Activated CD4-positive, CD25-positive, alpha-beta regulatory T cell treated with anti-CD3 and anti-CD28 coated beads, Interleukin-2, amount 50 U/mL, for 16 hours (primary cell): ENCODE measurements at regions not wholly inside any gene's neighbourhood (a gene's known extent, or its start where the extent isn't known, plus 50 kb on each side); places are given as distances from the start of the nearest gene placed in this dataset.

Experiments
- DNase-seq: peaks from one replicate; pipeline ENCODE4 v3.0.0-alpha.2; 2020; ENCODE audit warnings: low read depth, low spot score

DNA sequence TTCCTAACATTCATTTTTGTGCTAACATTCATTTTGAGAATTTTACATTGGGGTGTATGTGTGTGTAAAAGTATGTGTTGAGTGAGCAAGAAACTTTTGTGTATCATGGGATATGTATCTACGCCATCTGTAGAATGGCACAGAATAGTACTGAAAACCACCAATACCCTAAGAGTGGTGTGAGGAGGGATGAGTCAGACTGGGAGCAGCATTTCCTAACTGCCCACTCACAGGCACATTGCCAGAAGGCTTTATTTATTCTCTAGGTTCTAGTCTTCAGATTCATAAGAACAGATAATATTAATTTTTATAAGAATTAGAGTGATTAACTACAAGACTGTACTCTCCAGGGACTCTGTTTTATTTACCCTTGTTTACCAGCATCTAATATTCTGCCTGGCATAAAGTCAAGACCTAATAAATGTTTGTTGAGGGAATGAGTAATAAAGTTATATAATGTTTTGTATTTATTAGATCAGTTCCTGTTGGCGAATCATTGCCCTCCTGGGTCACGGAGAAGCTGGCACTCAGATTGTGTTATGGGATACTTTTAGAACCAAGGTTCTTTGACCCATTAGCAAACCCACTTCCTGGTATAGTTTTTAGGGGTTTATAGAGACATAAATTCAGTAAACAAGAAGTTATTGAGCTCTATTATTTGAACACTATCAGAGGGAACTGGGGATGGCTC lies 159.1 kb upstream of the PPP2R2B start:
- DNase-seq = no peak

DNA sequence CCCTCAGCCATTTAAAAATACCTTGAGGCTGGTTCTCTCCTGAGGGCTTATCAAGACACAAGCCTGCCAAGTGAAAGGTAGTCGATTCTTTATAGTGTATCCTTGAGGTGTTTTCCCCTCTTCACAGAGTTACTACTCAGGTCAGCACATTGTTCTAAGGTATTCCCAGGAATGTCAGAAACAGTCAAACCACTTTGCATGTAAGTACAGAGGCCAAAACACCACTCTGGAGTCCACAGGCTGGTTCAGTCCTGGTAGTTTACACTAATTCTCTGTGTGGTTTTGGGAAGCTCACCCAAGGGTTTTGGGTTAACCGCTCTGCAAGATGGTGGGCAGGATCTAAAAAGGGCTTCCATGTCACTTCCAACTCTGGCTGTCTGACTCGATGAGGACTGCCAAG lies 162.3 kb upstream of the PPP2R2B start:
- no peak for DNase-seq

DNA sequence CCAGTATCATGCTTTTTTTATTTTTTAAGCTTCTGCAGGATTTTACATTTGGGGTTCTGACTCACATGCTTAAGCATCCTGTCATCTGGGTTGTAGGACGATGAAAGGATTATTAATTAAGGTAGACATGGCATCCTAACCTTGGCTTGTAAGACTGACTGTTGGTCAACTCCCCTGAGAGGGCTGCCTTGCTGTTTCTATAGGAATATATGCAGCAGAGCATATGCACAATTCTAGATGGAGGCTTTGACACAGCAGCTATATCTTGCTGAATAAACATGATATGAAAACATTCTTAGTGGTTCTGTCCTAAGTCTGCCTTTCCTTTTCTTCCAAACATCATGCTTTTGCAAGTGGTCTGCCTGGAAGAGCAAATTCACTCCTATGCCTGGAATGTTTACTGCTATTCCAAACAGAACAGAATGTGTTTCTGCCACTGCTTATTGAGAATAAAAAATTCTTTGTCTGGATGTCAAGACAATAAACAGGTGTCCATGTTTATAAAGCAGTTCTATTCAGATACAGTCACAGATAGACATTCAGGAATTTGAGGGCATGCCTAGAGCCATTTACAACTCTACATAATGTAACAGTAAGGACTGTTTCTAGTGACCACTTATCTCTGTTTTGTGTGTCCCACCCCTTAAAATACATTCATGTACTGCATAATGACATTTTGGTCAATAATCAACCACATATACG lies 166.2 kb upstream of the PPP2R2B start:
- no peak for DNase-seq

DNA sequence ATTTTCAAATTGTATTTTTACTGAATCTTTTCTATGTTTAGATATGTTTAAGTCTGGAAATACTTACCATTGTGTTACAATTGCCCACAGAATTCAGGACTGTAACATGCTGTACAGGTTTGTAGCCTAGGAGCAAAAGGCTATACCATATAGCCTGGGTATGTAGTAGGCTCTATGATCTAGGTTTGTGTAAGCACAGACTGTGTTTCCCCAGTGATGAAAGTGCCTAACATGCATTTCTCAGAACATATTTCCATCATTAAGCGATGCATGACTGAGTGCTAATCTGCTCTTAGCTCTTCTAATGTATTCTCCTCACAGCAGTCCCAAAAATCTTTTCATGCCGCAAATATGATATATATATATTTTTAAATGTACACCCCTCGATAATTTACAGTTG lies 166.7 kb upstream of the PPP2R2B start:
- DNase-seq = no peak

DNA sequence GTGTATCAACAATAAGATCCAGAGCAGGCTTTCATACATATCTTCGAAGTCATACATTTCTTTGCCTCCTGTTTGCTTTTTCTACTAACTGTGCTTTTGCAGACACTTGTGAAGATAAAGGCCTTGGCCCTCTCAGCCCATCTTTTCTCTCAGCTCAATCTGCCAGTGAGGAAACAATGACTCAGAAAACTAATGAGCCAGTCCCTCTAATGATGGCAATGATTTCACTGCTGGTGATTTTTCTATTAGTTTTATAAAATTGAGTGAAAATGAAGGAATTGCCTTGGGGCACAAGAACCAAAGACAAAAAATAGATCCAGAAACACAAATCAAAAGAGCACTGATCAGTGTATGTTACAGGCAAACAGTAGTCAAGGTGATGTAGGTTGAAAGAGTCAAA lies 167.7 kb upstream of the PPP2R2B start:
- no peak for DNase-seq

DNA sequence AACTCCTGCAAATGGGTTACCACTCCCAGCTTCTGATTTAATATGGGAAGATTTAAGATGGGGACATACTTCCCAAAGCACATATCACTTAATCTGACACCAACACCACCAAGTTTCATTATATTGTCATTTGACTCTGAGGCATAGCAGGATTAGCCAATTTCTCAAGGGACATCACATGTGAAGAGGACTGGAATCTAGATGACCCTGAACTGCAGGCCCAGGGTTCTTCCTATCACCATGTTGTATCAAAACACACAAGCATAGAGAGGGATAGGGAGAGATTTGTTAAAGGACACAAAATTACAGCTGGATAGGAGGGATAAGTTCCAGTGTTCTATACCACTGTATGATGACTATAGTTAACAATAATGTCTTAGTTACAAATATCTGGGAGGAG lies 168.3 kb upstream of the PPP2R2B start:
- DNase-seq = no peak

DNA sequence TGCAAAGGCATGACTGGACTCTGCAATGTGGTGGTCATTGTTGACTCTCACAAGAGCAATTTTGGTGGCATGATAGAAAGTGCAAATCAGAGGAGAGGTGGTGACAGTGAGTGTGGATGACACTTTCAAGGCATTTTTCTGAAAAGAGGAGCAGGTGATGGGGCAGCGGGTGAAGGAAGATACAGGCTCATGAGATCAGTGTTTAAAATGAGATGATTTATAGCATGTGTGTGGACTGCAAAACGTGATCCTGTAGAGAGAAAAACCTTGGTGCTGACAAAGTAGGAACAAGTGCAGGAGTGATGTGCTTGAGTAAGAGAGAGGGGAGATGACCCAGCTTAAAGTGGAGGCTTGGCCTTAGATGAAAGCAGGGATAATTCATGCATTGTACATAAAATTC lies 171.2 kb upstream of the PPP2R2B start:
- no peak for DNase-seq

DNA sequence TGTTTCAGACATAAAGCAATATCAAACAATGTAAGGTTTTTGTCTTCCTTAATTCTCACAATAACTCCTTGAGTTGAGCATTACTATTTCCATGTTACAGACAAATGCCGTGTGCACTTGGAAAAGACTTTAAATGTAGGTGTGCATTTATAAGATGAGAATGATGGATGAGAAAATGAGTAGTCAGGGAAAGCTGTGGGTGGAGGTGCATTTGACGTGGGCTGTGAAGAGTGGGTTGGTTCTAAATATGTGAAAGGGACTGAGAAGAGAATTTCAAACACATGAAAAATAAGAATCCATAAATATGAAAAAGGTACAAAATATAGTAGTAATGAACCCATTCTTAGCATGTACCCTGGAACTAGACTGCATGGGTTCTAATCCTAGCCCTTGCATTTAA lies 171.6 kb upstream of the PPP2R2B start:
- DNase-seq = no peak

DNA sequence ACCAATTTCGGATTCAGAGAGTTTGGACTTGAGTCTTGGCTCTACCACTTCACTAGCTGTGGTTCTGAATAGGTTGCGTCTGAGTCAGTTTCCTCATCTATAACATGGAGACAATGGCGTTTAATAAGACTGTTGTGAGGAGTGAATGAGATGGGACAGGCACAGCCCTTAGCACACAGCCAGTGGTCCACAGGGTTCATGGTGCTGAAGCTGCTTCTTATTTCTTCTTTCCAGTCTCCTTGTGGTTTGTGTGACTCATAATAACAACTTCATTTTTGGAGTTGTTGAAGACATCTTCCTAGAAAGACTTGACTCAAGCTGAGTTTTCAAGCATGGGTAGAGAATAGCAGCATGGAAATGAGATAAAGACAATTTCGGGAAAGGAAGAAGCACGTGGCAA lies 172.6 kb upstream of the PPP2R2B start:
- DNase-seq = no peak

DNA sequence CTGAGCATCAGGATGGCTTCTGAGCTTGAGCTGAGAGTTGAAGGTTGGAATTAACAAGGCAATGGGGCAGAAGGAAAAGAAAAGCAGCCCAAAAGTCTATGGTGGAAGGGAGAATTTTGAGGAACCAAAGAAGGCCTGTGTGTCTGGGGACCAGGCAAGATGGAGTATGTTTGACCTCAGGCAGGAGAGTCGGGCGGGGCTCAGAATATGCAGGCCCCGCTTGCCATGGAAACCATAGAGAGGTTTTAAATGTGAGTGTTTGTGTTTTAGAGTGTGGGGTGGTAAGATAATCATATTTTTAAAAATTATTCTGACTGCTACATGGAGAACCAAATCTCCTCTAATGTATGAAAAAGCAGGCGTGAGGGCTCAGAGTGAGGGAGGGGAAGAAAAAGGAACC lies 174.0 kb upstream of the PPP2R2B start:
- DNase-seq = no peak

DNA sequence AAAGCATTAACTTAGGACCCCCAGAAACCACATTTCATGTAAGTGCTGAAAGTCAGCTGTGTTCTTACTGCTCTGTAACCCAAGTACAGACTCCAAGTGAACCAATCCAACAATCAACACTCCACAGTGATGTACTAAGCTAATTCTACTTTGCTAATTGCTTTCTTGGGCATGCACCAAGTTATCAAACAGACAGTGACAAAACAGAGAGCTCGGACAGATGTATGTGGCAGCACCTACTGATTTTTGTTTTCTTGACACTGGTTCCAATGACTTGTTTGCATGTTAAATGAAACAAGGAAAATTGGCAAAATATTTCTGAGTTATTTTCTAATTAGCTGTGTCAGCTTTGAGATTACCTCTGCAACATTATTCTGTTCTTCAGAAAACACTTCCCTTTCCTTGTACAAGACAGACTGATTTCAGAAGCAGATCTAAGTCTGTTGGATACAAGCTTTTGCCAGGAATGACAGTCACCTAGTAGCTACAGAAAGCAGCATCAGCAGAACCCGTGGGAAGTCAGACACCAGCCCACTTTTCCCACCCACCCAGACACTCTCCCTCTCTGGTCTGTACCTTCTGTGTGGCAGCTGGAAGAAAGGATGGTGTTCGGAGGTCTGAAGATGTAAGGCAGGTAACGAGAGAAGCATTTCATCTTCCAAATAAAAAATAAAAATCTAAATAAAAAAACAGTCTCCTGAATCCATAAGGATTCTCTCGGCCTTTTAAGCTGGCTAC lies 176.7 kb upstream of the PPP2R2B start:
- DNase-seq = no peak

DNA sequence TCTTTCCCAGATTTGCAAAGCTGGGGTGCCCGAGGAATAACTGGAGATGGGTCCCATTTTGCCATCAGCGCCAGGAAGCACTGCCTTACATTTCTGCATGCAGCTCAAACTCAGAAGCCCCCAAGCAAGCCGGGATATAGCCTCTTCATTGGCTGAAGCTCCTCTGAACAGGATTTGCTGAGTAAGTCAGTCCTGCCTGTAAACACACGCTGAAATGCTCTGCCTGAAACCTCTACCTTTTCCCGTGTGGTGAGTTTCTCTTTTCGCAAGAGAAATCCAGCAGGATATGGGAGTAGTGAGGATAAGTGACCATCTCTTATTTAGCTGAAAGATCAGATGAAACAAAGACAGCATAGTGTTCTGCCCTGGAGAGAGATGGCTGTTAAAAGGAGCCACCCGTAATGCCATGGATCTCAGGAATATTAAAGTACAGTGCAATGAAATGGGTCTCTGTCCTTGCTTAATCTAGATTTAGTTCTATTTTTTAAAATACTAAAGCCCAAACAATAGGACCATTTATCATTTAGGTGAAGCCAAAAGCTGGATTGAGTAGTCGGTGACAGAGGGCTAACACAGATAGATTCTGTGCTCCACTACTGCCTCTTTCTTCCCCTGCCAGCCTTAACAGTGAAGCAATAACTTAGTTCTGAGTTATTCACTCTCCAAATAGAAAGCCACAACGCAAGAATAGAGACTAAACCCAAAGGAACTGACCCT lies 177.5 kb upstream of the PPP2R2B start:
- DNase-seq = no peak

DNA sequence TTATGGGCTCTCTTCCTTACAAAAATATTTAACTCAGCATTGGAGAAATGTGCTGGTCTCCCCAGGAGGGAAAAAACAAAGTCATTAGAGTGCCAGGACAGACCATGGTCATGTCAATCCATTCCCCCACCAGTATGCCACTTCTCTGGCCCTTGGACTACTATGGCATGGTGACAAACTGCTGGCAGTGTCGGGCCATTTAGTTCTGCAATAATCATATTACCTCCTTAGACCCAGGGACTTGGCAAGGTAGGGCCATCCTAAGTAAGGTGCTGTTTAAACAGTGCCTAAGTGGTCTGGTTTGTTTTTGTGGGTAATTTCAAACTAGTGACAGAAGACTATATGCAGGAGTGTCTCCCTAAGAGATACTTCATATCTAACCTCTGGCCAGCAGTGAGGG lies 177.8 kb upstream of the STK32A start:
- DNase-seq = no peak

DNA sequence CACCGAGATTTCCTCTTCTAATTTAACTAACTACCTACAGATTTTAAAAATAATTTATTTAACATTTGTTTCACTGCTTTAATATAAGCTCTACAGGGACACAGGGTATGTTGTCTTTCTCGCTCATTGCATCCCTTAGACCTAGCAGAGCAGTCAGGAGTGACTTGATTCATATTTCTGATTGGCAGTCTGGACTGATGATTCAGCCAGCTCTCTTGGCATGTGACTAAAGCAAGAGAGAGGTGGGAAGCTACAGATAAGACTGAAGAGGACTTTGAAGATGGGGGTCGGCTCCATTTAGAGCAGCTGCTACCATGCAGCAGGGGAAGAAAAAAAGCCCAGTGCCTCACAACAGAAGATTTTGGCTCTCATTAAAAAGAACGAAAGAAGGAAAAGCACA lies 173.4 kb upstream of the STK32A start:
- DNase-seq = no peak

DNA sequence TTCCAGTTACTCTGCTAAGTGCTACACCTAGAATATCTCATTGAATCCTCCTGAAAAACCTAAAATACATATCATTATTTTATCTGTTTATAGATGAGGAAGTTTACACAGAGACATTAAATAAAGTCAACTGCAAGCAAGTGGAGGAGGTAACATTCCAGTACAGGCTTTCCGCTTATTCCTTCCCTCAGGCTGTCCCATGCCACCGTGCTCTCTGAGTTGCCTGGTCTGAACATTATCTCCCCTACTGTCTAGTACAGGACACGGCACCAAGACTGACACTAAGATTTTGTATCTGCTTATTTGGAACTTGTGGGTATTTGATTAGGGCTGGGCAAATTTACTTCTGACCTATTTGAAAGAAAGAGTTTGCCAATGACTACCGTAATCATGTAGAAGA lies 172.4 kb upstream of the STK32A start:
- DNase-seq = no peak

DNA sequence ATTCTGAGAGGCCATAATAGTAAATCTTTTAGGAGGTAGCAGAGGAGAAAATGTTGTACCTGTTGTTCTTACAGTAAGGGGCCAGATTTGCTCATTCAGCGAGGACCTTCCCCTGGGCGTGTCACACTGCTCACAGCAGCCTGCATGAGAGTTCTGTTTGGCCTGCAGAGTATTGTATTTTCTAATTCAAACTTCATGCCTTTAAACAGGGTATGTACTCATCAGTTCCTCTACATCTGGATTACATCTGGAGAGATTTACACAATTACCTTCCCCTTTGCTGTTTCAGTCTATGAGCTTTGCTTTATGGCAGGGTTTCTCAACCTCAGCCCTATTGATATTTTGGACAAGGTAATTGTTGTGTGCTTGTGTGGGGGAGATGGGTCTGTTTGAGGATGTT lies 170.9 kb upstream of the STK32A start:
- no peak for DNase-seq

DNA sequence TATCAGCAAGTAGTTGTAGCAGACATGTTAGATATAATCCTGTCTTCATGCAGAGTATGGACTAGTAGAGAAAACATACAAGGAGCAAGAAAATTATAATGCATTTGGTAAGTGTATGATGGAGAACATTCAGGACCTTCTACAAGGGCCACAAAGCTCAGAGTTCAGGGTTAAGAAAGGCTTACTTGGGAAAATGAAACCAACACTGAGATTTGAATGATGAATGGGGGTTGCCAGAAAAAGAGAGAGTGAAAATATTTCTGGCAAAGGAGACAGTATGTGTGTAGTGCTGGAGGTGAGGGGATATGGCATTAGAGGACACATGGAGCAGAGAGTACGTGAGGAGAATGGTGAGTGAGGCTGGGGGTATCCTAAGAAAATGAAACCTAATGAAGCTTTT lies 169.8 kb upstream of the STK32A start:
- no peak for DNase-seq

DNA sequence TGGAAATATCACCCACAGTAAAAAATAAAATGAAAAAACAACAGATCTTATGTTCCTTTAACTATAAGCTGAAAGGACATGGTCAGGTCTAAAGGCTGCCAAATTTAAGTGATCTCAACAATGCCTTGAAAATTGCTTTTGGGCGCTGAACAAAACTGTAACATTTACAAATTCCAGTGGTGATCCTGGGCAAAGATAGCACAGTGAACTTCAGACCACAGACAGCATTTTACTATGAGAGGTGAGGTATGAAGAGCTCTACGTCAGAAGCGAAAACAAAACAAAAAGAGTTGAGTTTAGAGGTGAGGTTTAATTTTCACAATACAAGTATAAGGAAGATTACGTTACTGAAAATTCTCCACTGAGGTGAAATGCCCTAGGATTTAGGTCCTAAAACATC lies 165.8 kb upstream of the STK32A start:
- no peak for DNase-seq

DNA sequence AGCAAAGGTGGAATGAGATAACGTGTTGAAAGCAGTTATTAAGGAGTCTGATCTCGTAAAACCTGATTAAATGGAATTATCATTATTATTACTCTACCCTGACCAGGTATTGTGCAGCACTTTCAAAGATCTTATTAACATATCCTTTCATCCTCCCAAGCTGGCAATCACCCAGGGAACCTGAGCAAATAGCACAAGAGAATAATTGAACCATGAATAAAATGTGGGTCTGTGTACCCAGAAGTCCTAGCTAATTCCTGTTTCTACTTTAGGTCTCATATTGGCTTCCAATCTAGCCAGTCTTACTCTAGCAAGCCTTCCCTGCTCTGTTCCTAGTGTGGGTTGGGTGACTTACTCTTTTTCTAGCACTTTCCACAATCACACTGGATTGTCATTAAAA lies 162.2 kb upstream of the STK32A start:
- no peak for DNase-seq

DNA sequence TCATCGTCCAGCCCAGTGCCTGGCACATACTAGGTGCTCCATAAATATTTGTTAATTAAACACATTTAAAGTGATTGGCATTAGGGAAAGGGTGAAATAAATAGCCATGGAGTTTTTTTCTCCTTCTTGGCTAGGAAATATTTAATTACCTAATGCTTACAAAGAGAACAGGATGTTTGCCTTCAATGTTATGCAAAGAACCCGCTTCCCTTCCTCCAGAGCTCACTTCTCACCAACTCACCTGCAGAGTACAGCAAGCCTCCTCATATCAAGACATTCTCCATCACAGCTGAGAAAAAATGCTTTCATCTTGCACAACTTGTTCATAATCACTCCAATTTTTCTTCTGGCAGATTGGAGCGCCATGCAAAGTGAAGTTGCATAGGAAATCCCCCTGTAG lies 161.7 kb upstream of the STK32A start:
- no peak for DNase-seq

DNA sequence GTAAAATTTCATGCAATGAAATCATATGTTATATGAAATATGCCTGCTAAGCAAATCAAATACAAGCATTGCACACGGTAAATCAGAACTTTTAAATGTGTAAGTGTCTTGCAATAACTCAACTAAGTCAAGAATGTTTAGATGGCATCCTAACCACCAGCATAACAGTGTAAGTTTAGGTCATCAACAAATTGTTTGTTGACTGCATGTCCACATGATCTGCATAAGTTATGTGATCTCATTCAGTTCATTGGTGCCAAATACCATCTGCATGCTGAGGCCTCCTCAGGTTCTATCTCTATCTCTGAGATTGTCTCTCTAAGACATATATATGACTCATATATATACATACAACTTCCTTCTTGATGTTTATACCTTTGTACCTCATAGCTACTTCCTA lies 159.6 kb upstream of the STK32A start:
- DNase-seq = no peak

DNA sequence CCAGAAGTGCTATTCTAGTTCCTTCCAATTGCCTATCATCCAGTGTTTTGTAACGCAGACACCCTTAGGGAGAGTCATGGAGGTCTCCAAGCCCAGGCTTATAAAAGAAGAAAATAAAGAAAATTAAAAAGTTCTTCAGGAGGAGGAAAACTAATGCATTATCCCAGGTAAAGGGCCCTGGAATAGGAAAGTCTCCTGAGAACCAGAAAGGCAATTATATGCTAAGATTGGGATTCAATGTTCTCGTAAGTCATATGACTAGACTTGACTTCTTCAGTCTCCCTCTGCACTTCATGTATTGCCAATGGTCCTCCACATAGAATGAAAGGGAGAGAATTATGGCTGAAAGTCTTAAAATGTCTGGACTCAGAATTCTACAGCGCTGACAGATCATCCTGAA lies 154.4 kb upstream of the STK32A start:
- DNase-seq = no peak
